CD4-positive, alpha-beta T cell treated with Interleukin-17A for 1 hour (primary cell): ENCODE measurements at regions not wholly inside any gene's neighbourhood (a gene's known extent, or its start where the extent isn't known, plus 50 kb on each side); places are given as distances from the start of the nearest gene placed in this dataset.

Experiments
- DNase-seq: peaks from one replicate; pipeline ENCODE4 v3.0.0-alpha.2; 2020

- no peak for DNase-seq
These were observed 58.7 kb downstream of the OTOL1 start for GRCh38 chr3:161555320-161555719.

- DNase-seq, result no peak
These were observed 59.9 kb downstream of the OTOL1 start for GRCh38 chr3:161556533-161556932.

GRCh38 chr3:161556941-161557340 lies 60.3 kb downstream of the OTOL1 start:
- no peak for DNase-seq

GRCh38 chr3:161557445-161558150 lies 61.0 kb downstream of the OTOL1 start:
- no peak for DNase-seq

GRCh38 chr3:161558236-161558635 lies 61.6 kb downstream of the OTOL1 start:
- DNase-seq, result no peak

- DNase-seq, result no peak
These were observed 62.8 kb downstream of the OTOL1 start for GRCh38 chr3:161559177-161559998.

GRCh38 chr3:161560008-161560637 lies 63.5 kb downstream of the OTOL1 start:
- no peak for DNase-seq

GRCh38 chr3:161567577-161568361 lies 71.2 kb downstream of the OTOL1 start:
- no peak for DNase-seq

GRCh38 chr3:161568671-161569070 lies 72.1 kb downstream of the OTOL1 start:
- no peak for DNase-seq

- DNase-seq, result no peak
These were observed 75.3 kb downstream of the OTOL1 start for GRCh38 chr3:161571951-161572350.

GRCh38 chr3:161573136-161573535 lies 76.5 kb downstream of the OTOL1 start:
- no peak for DNase-seq

GRCh38 chr3:161575901-161576300 lies 79.3 kb downstream of the OTOL1 start:
- DNase-seq, result no peak

GRCh38 chr3:161576311-161576710 lies 79.7 kb downstream of the OTOL1 start:
- no peak for DNase-seq

- DNase-seq, result no peak
These were observed 80.3 kb downstream of the OTOL1 start for GRCh38 chr3:161576714-161577510.

GRCh38 chr3:161577662-161578061 lies 81.1 kb downstream of the OTOL1 start:
- no peak for DNase-seq

- DNase-seq, result no peak
These were observed 83.0 kb downstream of the OTOL1 start for GRCh38 chr3:161579395-161580126.

- no peak for DNase-seq
These were observed 89.3 kb downstream of the OTOL1 start for GRCh38 chr3:161585922-161586321.

- no peak for DNase-seq
These were observed 90.1 kb downstream of the OTOL1 start for GRCh38 chr3:161586556-161587235.

GRCh38 chr3:161598639-161599038 lies 102.0 kb downstream of the OTOL1 start:
- no peak for DNase-seq

- DNase-seq, result no peak
These were observed 103.1 kb downstream of the OTOL1 start for GRCh38 chr3:161599697-161600096.

GRCh38 chr3:161600173-161600572 lies 103.6 kb downstream of the OTOL1 start:
- no peak for DNase-seq
